ENCODE measurements at regions not wholly inside any gene's neighbourhood (a gene's known extent, or its start where the extent isn't known, plus 50 kb on each side); places are given as distances from the start of the nearest gene placed in this dataset.
A peak's percentile ranks its signal among the peaks of the same experiment; 100 is the strongest.
"Not testable (repeated sequence)": the region's sequence is repeated elsewhere in the genome, so short reads cannot be mapped to it uniquely, and the experiment has no call there.

GRCh38 chr21:8987896-8988295, 1533.5 kb upstream of the TPTE start:
- FAIRE-seq; SMC1A ChIA-PET (ENCODE audit: uncharacterized antibody, unreplicated experiment); H3K79me2 ChIP-seq (ENCODE audit: control insufficient read depth, insufficient read depth, low read length); H3K27me3 ChIP-seq (replicated peaks in 1 of 2; ENCODE audit: control insufficient read depth in 2 of 2, insufficient read depth in 2 of 2, low read length in 1 of 2); CTCF ChIA-PET; H3K4me1 ChIP-seq (ENCODE audit: control insufficient read depth, insufficient read depth, low read length); H3K4me3 ChIP-seq; BruUV-seq (replicated peaks); H3K4me2 ChIP-seq (ENCODE audit: control insufficient read depth, insufficient read depth); H4K20me1 ChIP-seq (ENCODE audit: control insufficient read depth, insufficient read depth); H3K9ac ChIP-seq (ENCODE audit: control insufficient read depth, insufficient read depth, low read length); H3K36me3 ChIP-seq (ENCODE audit: control insufficient read depth in 2 of 2, insufficient read depth in 2 of 2, low read length in 1 of 2); H3K27ac ChIP-seq (ENCODE audit: control insufficient read depth, insufficient read depth); H2AFZ ChIP-seq (ENCODE audit: control insufficient read depth, low read depth, low read length); H3K9me3 ChIP-seq (replicated peaks; ENCODE audit: control insufficient read depth, insufficient read depth, low read length); DNase-seq (ENCODE audit: low read depth, low spot score); intact Hi-C loops (cut with micrococcal nuclease; ENCODE audit: unreplicated experiment); RAD21 ChIA-PET (ENCODE audit: unreplicated experiment); in situ Hi-C loops (cut with MboI); POLR2A ChIA-PET; ATAC-seq: not testable (repeated sequence)
- peak; percentile 29; the same call in 1 of the 2 replicates for TF ChIP-seq DPF2 (IDR thresholded peaks at IDR 0.05)
- 29% methylated on average over 25 of the region's 58 CpGs for WGBS (ENCODE audit: insufficient coverage, insufficient replicate concordance, low lambda C conversion rate, missing lambda C conversion rate)

DNA sequence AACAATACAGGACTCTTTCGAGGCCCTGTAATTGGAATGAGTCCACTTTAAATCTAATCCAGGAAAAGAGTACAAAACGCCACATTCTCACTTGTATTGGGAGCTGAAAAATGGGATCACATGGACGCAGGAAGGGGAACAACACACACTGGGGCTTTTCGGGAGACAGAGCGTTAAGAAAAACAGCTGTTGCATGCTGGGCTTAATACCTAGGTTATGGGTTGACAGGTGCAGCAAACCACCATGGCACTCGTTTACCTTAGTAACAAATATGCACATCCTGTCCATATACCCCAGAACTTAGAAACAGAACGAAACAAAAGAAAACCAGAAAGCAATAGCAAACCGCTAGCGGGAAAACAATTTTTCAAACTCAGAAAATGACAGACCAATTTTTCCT, 1532.7 kb upstream of the TPTE start:
- POLR2A ChIA-PET: no interaction called here
- SMC1A ChIA-PET (ENCODE audit: uncharacterized antibody, unreplicated experiment): no interaction called here

More for the DNA sequence above, 1532.7 kb upstream of the TPTE start:
- RAD21 ChIA-PET (ENCODE audit: unreplicated experiment): no interaction called here
- H3K9me3 ChIP-seq (replicated peaks; ENCODE audit: control insufficient read depth, insufficient read depth, low read length): no peaks in the 10 kb centered on the region; the same call in 2 of the 3 replicates
- CTCF ChIA-PET: no interaction called here
- ATAC-seq (no peak), FAIRE-seq (no peak), DNase-seq (ENCODE audit: low read depth, low spot score) (no peak)
- no peaks in the 10 kb centered on the region for H3K36me3 ChIP-seq (ENCODE audit: control insufficient read depth in 2 of 2, insufficient read depth in 2 of 2, low read length in 1 of 2)
- intact Hi-C loops (cut with micrococcal nuclease; ENCODE audit: unreplicated experiment) (no loop called here), in situ Hi-C loops (cut with MboI) (no loop called here)
- no peaks in the 10 kb centered on the region for H3K27me3 ChIP-seq (replicated peaks in 1 of 2; ENCODE audit: control insufficient read depth in 2 of 2, insufficient read depth in 2 of 2, low read length in 1 of 2)
- no peak for TF ChIP-seq BHLHE40 (IDR thresholded peaks at IDR 0.05; ENCODE audit: borderline replicate concordance in 1 of 2, low read depth in 2 of 2, low read length in 1 of 2)
- TF ChIP-seq MYC (IDR thresholded peaks at IDR 0.05; ENCODE audit: insufficient read depth, insufficient read length, insufficient replicate concordance, low read length, severe bottlenecking): no peak
- TF ChIP-seq ELK1 (IDR thresholded peaks at IDR 0.05; ENCODE audit: low read depth, low read length): no peak
- TF ChIP-seq GABPA (IDR thresholded peaks at IDR 0.05; ENCODE audit: low read depth): no peak
- TF ChIP-seq RB1 (IDR thresholded peaks at IDR 0.05; ENCODE audit: borderline replicate concordance): no peak
- no peak for TF ChIP-seq EP300 (IDR thresholded peaks at IDR 0.05; ENCODE audit: borderline replicate concordance in 1 of 2, control insufficient read depth in 1 of 2, low read depth in 2 of 2, low read length in 2 of 2)
- no peak for TF ChIP-seq SREBF1 (IDR thresholded peaks at IDR 0.05; ENCODE audit: low read length)
- TF ChIP-seq SMAD5 (IDR thresholded peaks at IDR 0.05; ENCODE audit: low read depth): no peak
- TF ChIP-seq BRCA1 (IDR thresholded peaks at IDR 0.05; ENCODE audit: low read depth, low read length): no peak
- H3K79me2 ChIP-seq (ENCODE audit: control insufficient read depth, insufficient read depth, low read length): no peaks in the 10 kb centered on the region
- H4K20me1 ChIP-seq (ENCODE audit: control insufficient read depth, insufficient read depth): no peaks in the 10 kb centered on the region
- no TSS peak for BruUV-seq (replicated peaks)
- 48% methylated on average over 9 of the region's 9 CpGs for WGBS (ENCODE audit: insufficient coverage, insufficient replicate concordance, low lambda C conversion rate, missing lambda C conversion rate)
- no peaks in the 10 kb centered on the region for H3K4me1 ChIP-seq (ENCODE audit: control insufficient read depth, insufficient read depth, low read length)
- no peak overlapping the region for H3K4me2 ChIP-seq (ENCODE audit: control insufficient read depth, insufficient read depth)
- H3K4me3 ChIP-seq: no peak overlapping the region
- H3K27ac ChIP-seq (ENCODE audit: control insufficient read depth, insufficient read depth): no peak overlapping the region
- H2AFZ ChIP-seq (ENCODE audit: control insufficient read depth, low read depth, low read length): no peak overlapping the region
- H3K9ac ChIP-seq (ENCODE audit: control insufficient read depth, insufficient read depth, low read length): no peak overlapping the region
